GM12864 (cell line): ENCODE measurements at regions not wholly inside any gene's neighbourhood (a gene's known extent, or its start where the extent isn't known, plus 50 kb on each side); places are given as distances from the start of the nearest gene placed in this dataset.

ENCODE experiments used
- DNase-seq: peaks from one replicate; pipeline ENCODE4 v3.0.0-alpha.2; 2011; ENCODE audit warnings: low read depth
- H3K4me3 ChIP-seq: 2 replicates; pipeline ENCODE4 v1.5.1; 2011; ENCODE audit warnings: mild to moderate bottlenecking, low read depth, low read length, control low read depth
- TF ChIP-seq, protein P1 (sequence below): IDR thresholded peaks from 2 replicates; pipeline ENCODE4 v1.5.1; 2011; ENCODE audit warnings: low read depth, mild to moderate bottlenecking, moderate library complexity, low read length, control low read depth, inconsistent platforms; ENCODE audit errors: missing control alignments

DNA sequence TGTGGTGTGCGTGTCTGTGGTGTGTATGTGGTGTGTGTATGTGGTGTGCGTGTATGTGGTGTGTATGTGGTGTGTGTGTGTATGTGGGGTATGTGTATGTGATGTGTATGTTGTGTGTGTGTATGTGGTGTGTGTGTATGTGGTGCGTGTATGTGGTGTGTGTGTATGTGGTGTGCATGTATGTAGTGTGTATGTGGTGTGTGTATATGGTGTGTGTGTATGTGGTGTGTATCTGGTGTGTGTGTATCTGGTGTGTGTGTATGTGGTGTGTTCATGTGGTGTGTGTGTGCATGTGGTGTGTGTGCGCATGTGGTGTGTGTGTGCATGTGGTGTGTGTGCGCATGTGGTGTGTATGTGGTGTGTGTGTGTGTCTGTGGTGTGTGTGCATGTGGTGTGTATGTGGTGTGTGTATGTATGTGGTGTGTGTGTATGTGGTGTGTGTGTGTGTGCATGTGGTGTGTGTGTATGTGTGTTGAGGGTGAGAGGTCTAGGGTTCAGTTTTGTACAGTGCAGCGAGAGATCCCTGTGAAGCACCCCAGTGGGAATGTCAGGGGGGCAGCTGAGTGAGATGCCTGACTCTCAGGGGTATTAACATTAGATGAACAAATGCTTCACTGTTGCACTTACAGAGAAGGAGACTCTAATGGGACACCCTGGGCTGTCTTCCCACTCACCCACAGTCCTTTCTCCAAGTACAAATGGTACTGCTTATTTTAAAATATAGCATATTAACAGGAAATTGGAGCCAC, 61.3 kb upstream of the MEDAG start:
- DNase-seq, result no peak
- TF ChIP-seq, protein P1, sequence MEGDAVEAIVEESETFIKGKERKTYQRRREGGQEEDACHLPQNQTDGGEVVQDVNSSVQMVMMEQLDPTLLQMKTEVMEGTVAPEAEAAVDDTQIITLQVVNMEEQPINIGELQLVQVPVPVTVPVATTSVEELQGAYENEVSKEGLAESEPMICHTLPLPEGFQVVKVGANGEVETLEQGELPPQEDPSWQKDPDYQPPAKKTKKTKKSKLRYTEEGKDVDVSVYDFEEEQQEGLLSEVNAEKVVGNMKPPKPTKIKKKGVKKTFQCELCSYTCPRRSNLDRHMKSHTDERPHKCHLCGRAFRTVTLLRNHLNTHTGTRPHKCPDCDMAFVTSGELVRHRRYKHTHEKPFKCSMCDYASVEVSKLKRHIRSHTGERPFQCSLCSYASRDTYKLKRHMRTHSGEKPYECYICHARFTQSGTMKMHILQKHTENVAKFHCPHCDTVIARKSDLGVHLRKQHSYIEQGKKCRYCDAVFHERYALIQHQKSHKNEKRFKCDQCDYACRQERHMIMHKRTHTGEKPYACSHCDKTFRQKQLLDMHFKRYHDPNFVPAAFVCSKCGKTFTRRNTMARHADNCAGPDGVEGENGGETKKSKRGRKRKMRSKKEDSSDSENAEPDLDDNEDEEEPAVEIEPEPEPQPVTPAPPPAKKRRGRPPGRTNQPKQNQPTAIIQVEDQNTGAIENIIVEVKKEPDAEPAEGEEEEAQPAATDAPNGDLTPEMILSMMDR, result no peak
- H3K4me3 ChIP-seq, result no peak overlapping the region

DNA sequence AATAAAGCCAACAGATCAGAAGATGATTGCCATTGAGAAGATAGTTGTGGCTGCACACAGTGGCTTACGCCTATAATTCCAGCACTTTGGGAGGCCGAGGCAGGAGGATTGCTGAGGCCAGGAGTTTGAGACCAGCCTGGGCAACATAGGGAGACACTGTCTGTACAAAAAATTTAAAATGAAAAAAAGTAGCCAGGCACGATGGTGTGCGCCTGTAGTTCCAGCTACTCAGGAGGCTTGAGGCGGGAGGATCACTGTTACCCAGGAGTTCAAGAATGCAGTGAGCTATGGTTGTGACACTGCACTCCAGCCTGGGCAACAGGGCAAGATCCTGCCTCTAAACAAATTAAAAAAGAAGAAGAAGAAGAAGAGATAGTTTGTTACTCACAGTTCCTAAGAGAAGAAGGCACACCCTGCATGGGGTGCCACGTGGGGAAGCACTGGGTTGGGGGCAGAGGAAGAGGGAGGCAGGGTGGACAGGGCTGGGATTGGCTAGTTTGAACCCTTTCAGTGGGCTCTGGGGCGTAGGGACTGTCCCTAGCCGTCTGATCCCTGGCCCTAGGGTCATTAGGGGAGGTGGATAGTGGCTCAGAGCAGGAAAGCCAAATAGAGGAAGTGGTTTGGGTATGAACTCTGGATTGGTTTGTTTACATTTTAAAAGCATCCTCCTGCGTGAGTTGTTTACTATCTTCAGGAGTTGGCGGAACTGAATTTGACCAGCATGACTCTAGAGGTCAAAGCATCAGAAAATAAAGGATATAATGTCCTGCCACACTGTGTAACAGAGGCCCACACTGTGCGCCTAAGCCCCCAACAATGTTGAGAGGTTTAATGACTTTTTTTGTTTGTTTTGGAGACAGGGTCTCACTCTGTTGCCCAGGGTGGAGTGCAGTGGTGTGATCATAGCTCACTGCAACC, 60.5 kb upstream of the MEDAG start:
- DNase-seq, result no peak
- TF ChIP-seq, protein P1, result no peak
- no peak overlapping the region for H3K4me3 ChIP-seq

DNA sequence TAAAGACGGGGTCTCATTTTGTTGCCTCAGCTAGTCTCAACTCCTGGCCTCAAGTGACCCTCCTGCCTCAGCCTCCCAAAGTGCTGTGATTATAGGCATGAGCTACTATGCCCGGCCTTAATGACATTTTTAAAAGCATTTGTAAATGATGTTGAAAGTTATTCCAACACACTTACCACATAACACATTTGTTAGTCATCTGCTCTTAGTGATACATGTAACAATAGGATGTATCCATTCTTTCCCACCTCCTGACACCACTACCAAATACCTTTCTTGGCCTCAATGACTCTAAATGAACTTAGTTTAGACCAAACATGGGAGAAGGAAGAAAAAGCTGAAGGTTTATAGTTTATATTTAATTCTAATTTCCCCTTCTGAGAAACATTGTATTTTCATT, 59.8 kb upstream of the MEDAG start:
- TF ChIP-seq, protein P1, result no peak
- DNase-seq, result no peak
- H3K4me3 ChIP-seq, result no peak overlapping the region

DNA sequence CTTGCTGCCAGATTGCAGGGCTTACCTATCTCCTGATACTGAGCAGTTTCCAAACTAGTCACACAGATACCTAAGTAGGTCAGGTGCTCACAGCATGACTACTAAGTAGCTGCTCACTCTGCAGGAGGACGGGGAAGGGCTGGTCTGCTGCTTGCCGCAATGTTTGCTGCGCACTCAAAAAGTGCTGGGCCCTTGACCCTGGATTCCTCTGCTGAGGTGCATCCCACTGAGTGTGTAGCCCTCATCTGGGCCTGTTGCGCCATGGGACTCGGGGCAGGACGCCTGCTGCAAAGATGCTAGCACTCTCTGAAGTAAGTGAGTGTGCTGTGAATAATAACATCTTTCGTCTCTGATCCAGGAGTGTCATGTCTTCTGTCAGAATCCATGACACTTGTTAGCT, 59.2 kb upstream of the MEDAG start:
- H3K4me3 ChIP-seq, result no peak overlapping the region
- TF ChIP-seq, protein P1, result no peak
- no peak for DNase-seq

DNA sequence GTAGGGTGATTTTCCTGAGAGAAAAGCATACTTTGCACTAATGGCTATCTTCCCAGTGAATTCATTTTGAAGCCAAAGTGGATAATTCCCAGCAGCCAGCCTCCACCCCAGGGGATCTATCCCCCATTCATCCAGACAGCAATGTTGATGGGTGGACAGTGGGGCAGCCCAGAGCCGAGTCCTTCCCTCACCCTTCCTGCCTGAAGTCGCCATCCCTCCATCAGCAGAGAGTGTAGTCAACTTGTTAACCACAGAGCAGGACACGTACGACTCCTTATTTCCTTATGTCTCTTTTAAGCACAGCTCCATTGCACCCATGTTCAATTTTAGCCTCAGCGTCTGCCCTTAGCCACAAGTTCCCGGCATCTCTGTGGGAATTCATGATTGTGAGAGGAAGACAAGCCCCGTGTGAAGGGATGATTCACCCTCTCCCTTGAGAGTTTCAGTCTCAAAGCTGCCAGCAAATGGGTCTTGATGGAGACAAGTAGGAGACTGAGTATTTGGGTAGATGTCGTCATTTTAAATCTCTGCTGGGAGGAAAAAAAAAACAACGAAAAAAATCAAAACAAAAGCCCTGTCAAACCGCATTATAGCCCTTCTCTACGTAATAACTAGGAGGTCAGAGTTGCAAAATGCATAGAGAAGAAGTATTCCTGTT, 58.3 kb upstream of the MEDAG start:
- no peak for DNase-seq
- no peak overlapping the region for H3K4me3 ChIP-seq

DNA sequence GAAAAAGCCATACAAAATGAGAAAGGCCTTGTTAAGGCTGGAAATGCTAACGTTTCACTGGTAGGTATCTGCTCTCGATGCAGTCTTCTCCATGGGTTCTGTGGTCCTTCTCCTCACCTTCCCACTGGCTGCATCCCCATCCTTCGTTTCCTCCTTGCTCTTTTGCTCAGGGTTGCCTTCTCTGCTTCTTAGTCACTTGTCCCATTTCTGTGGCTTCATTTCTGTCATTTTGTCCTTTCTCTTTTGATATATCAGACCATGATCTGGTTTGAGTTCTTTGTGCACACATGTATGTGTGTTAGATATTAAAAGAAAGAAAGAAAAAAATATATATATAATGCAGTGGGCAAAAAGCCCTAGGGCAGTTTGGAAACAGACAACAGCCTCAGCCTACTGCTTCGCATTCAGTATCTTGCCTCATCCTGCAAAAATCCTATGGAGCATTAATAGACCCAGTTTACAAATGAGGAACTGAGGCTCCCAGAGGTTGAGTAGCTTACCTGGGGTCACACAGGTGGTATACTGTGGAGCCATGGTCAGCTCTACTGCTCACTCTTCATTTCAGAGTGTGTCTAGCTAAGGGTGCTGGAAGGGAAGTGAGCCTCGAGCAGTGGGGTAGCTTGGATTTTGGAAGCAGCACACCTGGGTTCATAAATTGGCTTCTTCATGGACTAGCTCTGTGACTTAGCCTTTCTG, 57.6 kb upstream of the MEDAG start:
- no peak for DNase-seq
- TF ChIP-seq, protein P1, result no peak
- H3K4me3 ChIP-seq, result no peak overlapping the region

More for the DNA sequence above, 58.3 kb upstream of the MEDAG start:
- TF ChIP-seq, protein P1, result no peak
